ENCODE measurements at regions not wholly inside any gene's neighbourhood (a gene's known extent, or its start where the extent isn't known, plus 50 kb on each side); places are given as distances from the start of the nearest gene placed in this dataset.

GRCh38 chr3:6142707-6143106 is 718.2 kb upstream of the GRM7 start:
- DNase-seq (ENCODE audit: low read depth in 3 of 3, low spot score in 1 of 3), result no peak

- DNase-seq (ENCODE audit: low read depth in 3 of 3, low spot score in 1 of 3), result no peak
Observed at GRCh38 chr3:6147883-6148282, 713.0 kb upstream of the GRM7 start.

- DNase-seq (ENCODE audit: low read depth in 3 of 3, low spot score in 1 of 3), result no peak
Observed at GRCh38 chr3:6155650-6156338, 705.1 kb upstream of the GRM7 start.

GRCh38 chr3:6165951-6166350 is 695.0 kb upstream of the GRM7 start:
- no peak for DNase-seq (ENCODE audit: low read depth in 3 of 3, low spot score in 1 of 3)

- DNase-seq (ENCODE audit: low read depth in 3 of 3, low spot score in 1 of 3), result no peak
Observed at GRCh38 chr3:6168256-6168655, 692.7 kb upstream of the GRM7 start.

GRCh38 chr3:6172871-6173642 is 687.9 kb upstream of the GRM7 start:
- DNase-seq (ENCODE audit: low read depth in 3 of 3, low spot score in 1 of 3), result no peak

- DNase-seq (ENCODE audit: low read depth in 3 of 3, low spot score in 1 of 3), result no peak
Observed at GRCh38 chr3:6177417-6177816, 683.5 kb upstream of the GRM7 start.

GRCh38 chr3:6179761-6180160 is 681.2 kb upstream of the GRM7 start:
- DNase-seq (ENCODE audit: low read depth in 3 of 3, low spot score in 1 of 3), result no peak

- no peak for DNase-seq (ENCODE audit: low read depth in 3 of 3, low spot score in 1 of 3)
Observed at GRCh38 chr3:6180171-6180570, 680.7 kb upstream of the GRM7 start.

- DNase-seq (ENCODE audit: low read depth in 3 of 3, low spot score in 1 of 3), result no peak
Observed at GRCh38 chr3:6182476-6182875, 678.4 kb upstream of the GRM7 start.

- no peak for DNase-seq (ENCODE audit: low read depth in 3 of 3, low spot score in 1 of 3)
Observed at GRCh38 chr3:6182909-6183308, 678.0 kb upstream of the GRM7 start.

- DNase-seq (ENCODE audit: low read depth in 3 of 3, low spot score in 1 of 3), result no peak
Observed at GRCh38 chr3:6189384-6189783, 671.5 kb upstream of the GRM7 start.

- DNase-seq (ENCODE audit: low read depth in 3 of 3, low spot score in 1 of 3), result no peak
Observed at GRCh38 chr3:6204891-6205290, 656.0 kb upstream of the GRM7 start.

GRCh38 chr3:6216135-6217026 is 644.5 kb upstream of the GRM7 start:
- no peak for DNase-seq (ENCODE audit: low read depth in 3 of 3, low spot score in 1 of 3)

- DNase-seq (ENCODE audit: low read depth in 3 of 3, low spot score in 1 of 3), result no peak
Observed at GRCh38 chr3:6220447-6220846, 640.5 kb upstream of the GRM7 start.

GRCh38 chr3:6222069-6222468 is 638.8 kb upstream of the GRM7 start:
- DNase-seq (ENCODE audit: low read depth in 3 of 3, low spot score in 1 of 3), result no peak

- DNase-seq (ENCODE audit: low read depth in 3 of 3, low spot score in 1 of 3), result no peak
Observed at GRCh38 chr3:6223572-6223971, 637.3 kb upstream of the GRM7 start.

- no peak for DNase-seq (ENCODE audit: low read depth in 3 of 3, low spot score in 1 of 3)
Observed at GRCh38 chr3:6228958-6229683, 631.8 kb upstream of the GRM7 start.

GRCh38 chr3:6229778-6230410 is 631.0 kb upstream of the GRM7 start:
- DNase-seq (ENCODE audit: low read depth in 3 of 3, low spot score in 1 of 3), result no peak

- no peak for DNase-seq (ENCODE audit: low read depth in 3 of 3, low spot score in 1 of 3)
Observed at GRCh38 chr3:6242104-6242503, 618.8 kb upstream of the GRM7 start.

- no peak for DNase-seq (ENCODE audit: low read depth in 3 of 3, low spot score in 1 of 3)
Observed at GRCh38 chr3:6248528-6248927, 612.4 kb upstream of the GRM7 start.
